Neuronal stem cell (in vitro differentiated cells): ENCODE measurements at regions not wholly inside any gene's neighbourhood (a gene's known extent, or its start where the extent isn't known, plus 50 kb on each side); places are given as distances from the start of the nearest gene placed in this dataset.

Experiments
- DNase-seq: peaks from one replicate; pipeline ENCODE4 v3.0.0-alpha.2; 2013; ENCODE audit warnings: low spot score
- H2AFZ ChIP-seq: one replicate; pipeline ENCODE4 v1.6.1; 2013; ENCODE audit warnings: mild to moderate bottlenecking, low read length, inconsistent platforms
- H2AK5ac ChIP-seq: 2 replicates; pipeline ENCODE4 v1.6.1; 2013; ENCODE audit warnings: low read depth, mild to moderate bottlenecking, inconsistent platforms, low read length, moderate library complexity, mixed read lengths
- H2BK120ac ChIP-seq: 2 replicates; pipeline ENCODE4 v1.6.1; 2013; ENCODE audit warnings: low read depth, mild to moderate bottlenecking, inconsistent platforms, low read length, moderate library complexity, mixed read lengths
- H2BK12ac ChIP-seq: one replicate; pipeline ENCODE4 v1.6.1; 2013; ENCODE audit warnings: low read length, inconsistent platforms
- H2BK15ac ChIP-seq: 2 replicates; pipeline ENCODE4 v1.6.1; 2013; ENCODE audit warnings: mild to moderate bottlenecking, low read length, inconsistent platforms, mixed read lengths
- H2BK5ac ChIP-seq: one replicate; pipeline ENCODE4 v1.6.1; 2013; ENCODE audit warnings: inconsistent platforms, mild to moderate bottlenecking, low read length, moderate library complexity
- H3K14ac ChIP-seq: one replicate; pipeline ENCODE4 v1.6.1; 2013; ENCODE audit warnings: low read length, inconsistent platforms
- H3K18ac ChIP-seq: 2 replicates; pipeline ENCODE4 v1.6.1; 2013; ENCODE audit warnings: low read length, inconsistent platforms
- H3K23ac ChIP-seq: 2 replicates; pipeline ENCODE4 v1.6.1; 2013; ENCODE audit warnings: low read depth, mild to moderate bottlenecking, mixed read lengths, low read length, inconsistent platforms; ENCODE audit not compliant: poor library complexity
- H3K27ac ChIP-seq: replicated peaks from 3 replicates; pipeline ENCODE4 v1.5.1; 2013; ENCODE audit warnings: low read length, inconsistent platforms
- H3K27me3 ChIP-seq, 3 experiments: 2 replicates each; pipeline ENCODE4 v1.6.1; 2013; ENCODE audit warnings: low read length in 3 of 3, mild to moderate bottlenecking in 2 of 3, inconsistent platforms in 1 of 3, low read depth in 1 of 3, mixed read lengths in 1 of 3, moderate library complexity in 1 of 3; ENCODE audit not compliant: control insufficient read depth in 3 of 3, insufficient read depth in 3 of 3
- H3K36me3 ChIP-seq, 2 donors: replicated peaks in 1 of 2; 2 replicates each; pipeline ENCODE4 v1.6.1; 2013; ENCODE audit warnings: low read length in 2 of 2; ENCODE audit not compliant: control insufficient read depth in 2 of 2, insufficient read depth in 2 of 2
- H3K4ac ChIP-seq: 2 replicates; pipeline ENCODE4 v1.6.1; 2013; ENCODE audit warnings: inconsistent platforms, mild to moderate bottlenecking, low read length, moderate library complexity
- H3K4me1 ChIP-seq, 2 donors: 1 replicate in 1 of 2; 2 replicates in 1 of 2; pipeline ENCODE4 v1.6.1; 2013; ENCODE audit warnings: low read length in 2 of 2, low read depth in 1 of 2; ENCODE audit not compliant: control insufficient read depth in 2 of 2, insufficient read depth in 1 of 2
- H3K4me2 ChIP-seq: one replicate; pipeline ENCODE4 v1.6.1; 2013; ENCODE audit warnings: mild to moderate bottlenecking, low read length, inconsistent platforms; ENCODE audit not compliant: insufficient read depth, poor library complexity, severe bottlenecking
- H3K4me3 ChIP-seq, 2 donors: 2 replicates each; pipeline ENCODE4 v1.5.1; 2013; ENCODE audit warnings: low read length in 2 of 2, mild to moderate bottlenecking in 2 of 2, inconsistent platforms in 1 of 2, moderate library complexity in 1 of 2
- H3K79me1 ChIP-seq: one replicate; pipeline ENCODE4 v1.6.1; 2013; ENCODE audit warnings: low read depth, mild to moderate bottlenecking, inconsistent platforms, low read length, moderate library complexity
- H3K9ac ChIP-seq: one replicate; pipeline ENCODE4 v1.6.1; 2013; ENCODE audit warnings: mild to moderate bottlenecking, low read depth, low read length, inconsistent platforms; ENCODE audit not compliant: poor library complexity
- H3K9me3 ChIP-seq, 2 donors: replicated peaks in 1 of 2; 2 replicates each; pipeline versions ENCODE3 to v1.6.1; 2013; ENCODE audit warnings: low read length in 2 of 2, mild to moderate bottlenecking in 2 of 2, inconsistent platforms in 1 of 2, low read depth in 1 of 2, mixed read lengths in 1 of 2, moderate library complexity in 1 of 2; ENCODE audit not compliant: control insufficient read depth in 2 of 2, insufficient read depth in 1 of 2
- H4K8ac ChIP-seq: one replicate; pipeline ENCODE4 v1.6.1; 2013; ENCODE audit warnings: low read depth, mild to moderate bottlenecking, inconsistent platforms, low read length, moderate library complexity
- H4K91ac ChIP-seq: one replicate; pipeline ENCODE4 v1.6.1; 2013; ENCODE audit warnings: low read length, low read depth, mild to moderate bottlenecking, inconsistent platforms; ENCODE audit not compliant: poor library complexity
- WGBS, 2 donors: extraction: QIAGEN DNeasy Blood & Tissue Kit; methylation state at CpG; one replicate each; pipeline ENCODE4 v1.1.7; 2013; ENCODE audit warnings: missing lambda C conversion rate in 2 of 2, mixed read lengths in 1 of 2; ENCODE audit not compliant: insufficient read length in 2 of 2, insufficient replicate concordance in 1 of 2; ENCODE audit errors: extremely low coverage in 2 of 2; 5-methylcytosine and 5-hydroxymethylcytosine counted together

GRCh38 chr13:54859827-54860226, 1831.2 kb downstream of the OLFM4 start:
- Histone ChIP-seq H3K27ac (no peak overlapping the region), H3K79me1 (no peaks in the 10 kb centered on the region), H2BK120ac (no peak overlapping the region), H3K4me2 (no peak overlapping the region), H4K8ac (no peak overlapping the region), H2AK5ac (no peak overlapping the region), H3K36me3 (no peaks in the 10 kb centered on the region), H3K4ac (no peak overlapping the region), H3K9ac (no peak overlapping the region), H3K23ac (no peak overlapping the region), H2BK5ac (no peak overlapping the region), H3K4me1 (no peaks in the 10 kb centered on the region), H4K91ac (no peak overlapping the region), H2AFZ (no peak overlapping the region), H2BK12ac (no peak overlapping the region), H3K27me3 (no peaks in the 10 kb centered on the region), H3K9me3 (no peaks in the 10 kb centered on the region), H3K4me3 (no peak overlapping the region), H3K18ac (no peak overlapping the region), H2BK15ac (no peak overlapping the region), H3K14ac (no peak overlapping the region)
- no CpG with 5 or more reads among the region's 1 CpG for WGBS, 2 donors
- no peak for DNase-seq

GRCh38 chr13:54875111-54875510, 1846.5 kb downstream of the OLFM4 start:
- Histone ChIP-seq H2BK12ac (no peak overlapping the region), H2AFZ (no peak overlapping the region), H3K18ac (no peak overlapping the region), H3K4me1 (no peaks in the 10 kb centered on the region), H2BK15ac (no peak overlapping the region), H3K9ac (no peak overlapping the region), H3K4me3 (no peak overlapping the region), H3K9me3 (no peaks in the 10 kb centered on the region), H4K91ac (no peak overlapping the region), H2AK5ac (no peak overlapping the region), H3K27ac (no peak overlapping the region), H3K23ac (no peak overlapping the region), H2BK5ac (no peak overlapping the region), H3K27me3 (no peaks in the 10 kb centered on the region), H3K4me2 (no peak overlapping the region), H4K8ac (no peak overlapping the region), H2BK120ac (no peak overlapping the region), H3K14ac (no peak overlapping the region), H3K79me1 (no peaks in the 10 kb centered on the region), H3K36me3 (no peaks in the 10 kb centered on the region), H3K4ac (no peak overlapping the region)
- DNase-seq, result no peak
- no CpG with 5 or more reads among the region's 3 CpGs for WGBS, 2 donors

- no peak overlapping the region for H2AFZ ChIP-seq
- no peak overlapping the region for H2BK120ac ChIP-seq
- H3K79me1 ChIP-seq, result no peaks in the 10 kb centered on the region
- H3K4me1 ChIP-seq, result no peaks in the 10 kb centered on the region
- no peak overlapping the region for H3K23ac ChIP-seq
- no CpG with 5 or more reads among the region's 2 CpGs for WGBS, 2 donors
- H2AK5ac ChIP-seq, result no peak overlapping the region
- no peak overlapping the region for H3K4me2 ChIP-seq
- no peak overlapping the region for H2BK12ac ChIP-seq
- no peak overlapping the region for H4K91ac ChIP-seq
- DNase-seq, result no peak
- no peak overlapping the region for H3K14ac ChIP-seq
- H4K8ac ChIP-seq, result no peak overlapping the region
- H2BK5ac ChIP-seq, result no peak overlapping the region
- H3K4me3 ChIP-seq, result no peak overlapping the region
- no peak overlapping the region for H3K18ac ChIP-seq
- no peak overlapping the region for H3K9ac ChIP-seq
- H3K9me3 ChIP-seq, result no peaks in the 10 kb centered on the region
- no peaks in the 10 kb centered on the region for H3K27me3 ChIP-seq
- H3K36me3 ChIP-seq, result no peaks in the 10 kb centered on the region
- H2BK15ac ChIP-seq, result no peak overlapping the region
- H3K27ac ChIP-seq, result no peak overlapping the region
- H3K4ac ChIP-seq, result no peak overlapping the region
These were observed 1850.4 kb downstream of the OLFM4 start for GRCh38 chr13:54879036-54879435.

- no peak overlapping the region for H3K4me2 ChIP-seq
- H3K27ac ChIP-seq, result no peak overlapping the region
- H4K8ac ChIP-seq, result no peak overlapping the region
- H2BK12ac ChIP-seq, result no peak overlapping the region
- H3K4me1 ChIP-seq, result no peaks in the 10 kb centered on the region
- no peaks in the 10 kb centered on the region for H3K36me3 ChIP-seq
- H2BK120ac ChIP-seq, result no peak overlapping the region
- H3K18ac ChIP-seq, result no peak overlapping the region
- no peak overlapping the region for H3K9ac ChIP-seq
- H2AK5ac ChIP-seq, result no peak overlapping the region
- no peaks in the 10 kb centered on the region for H3K9me3 ChIP-seq
- H2BK5ac ChIP-seq, result no peak overlapping the region
- no CpG with 5 or more reads among the region's 3 CpGs for WGBS, 2 donors
- H3K14ac ChIP-seq, result no peak overlapping the region
- no peak overlapping the region for H3K4me3 ChIP-seq
- no peak overlapping the region for H2BK15ac ChIP-seq
- no peak overlapping the region for H4K91ac ChIP-seq
- no peak overlapping the region for H3K4ac ChIP-seq
- no peaks in the 10 kb centered on the region for H3K27me3 ChIP-seq
- no peak overlapping the region for H3K23ac ChIP-seq
- no peak overlapping the region for H2AFZ ChIP-seq
- H3K79me1 ChIP-seq, result no peaks in the 10 kb centered on the region
- no peak for DNase-seq
These were observed 1856.1 kb downstream of the OLFM4 start for GRCh38 chr13:54884682-54885081.
